Activated CD8-positive, alpha-beta T cell treated with anti-CD3 and anti-CD28 coated beads for 36 hours (primary cell): ENCODE measurements at regions not wholly inside any gene's neighbourhood (a gene's known extent, or its start where the extent isn't known, plus 50 kb on each side); places are given as distances from the start of the nearest gene placed in this dataset.
A peak's percentile ranks its signal among the peaks of the same experiment; 100 is the strongest.

Experiments used
- ATAC-seq: fragments of 200-7000 bp; cut with Tn5 transposase; one replicate; pipeline ENCODE4 v1.10.0; 2021; ENCODE audit warnings: mild to moderate bottlenecking, moderate library complexity
- CTCF ChIA-PET: fragments of 350-600 bp; sonication (Branson Sonifier 250); formaldehyde crosslinking; loops from one replicate; lab custom pipeline; 2021; ENCODE audit warnings: antibody characterized with exemption; lab: Charles Lee
- POLR2A ChIA-PET: fragments of 350-600 bp; sonication (Branson Sonifier 250); formaldehyde crosslinking; loops from one replicate; lab custom pipeline; 2021; ENCODE audit warnings: antibody characterized with exemption; lab: Charles Lee
- DNase-seq: peaks from one replicate; pipeline ENCODE4 v3.0.0-alpha.2; 2020
- H3K27ac Mint-ChIP-seq: one replicate; pipeline ENCODE4 v1.8.0; 2021; ENCODE audit warnings: mild to moderate bottlenecking, mixed read lengths
- H3K27me3 Mint-ChIP-seq: one replicate; pipeline ENCODE4 v1.8.0; 2021; ENCODE audit warnings: mixed read lengths
- H3K36me3 Mint-ChIP-seq: one replicate; pipeline ENCODE4 v1.8.0; 2021; ENCODE audit warnings: low read depth, mixed read lengths
- H3K4me1 Mint-ChIP-seq: one replicate; pipeline ENCODE4 v1.8.0; 2021; ENCODE audit warnings: low read depth, mixed read lengths
- H3K4me3 Mint-ChIP-seq: one replicate; pipeline ENCODE4 v1.8.0; 2021; ENCODE audit warnings: mild to moderate bottlenecking, moderate library complexity, mixed read lengths
- H3K9me3 Mint-ChIP-seq: one replicate; pipeline ENCODE4 v1.8.0; 2021; ENCODE audit warnings: mixed read lengths
- CTCF ChIP-seq: fragments of 200-600 bp; IDR thresholded peaks from one replicate; pipeline ENCODE4 v1.8.0; 2022; ENCODE audit warnings: antibody characterized with exemption, mild to moderate bottlenecking
- intact Hi-C: fragments of 100-400 bp; cut with micrococcal nuclease; formaldehyde crosslinking; loops from one replicate; pipeline ENCODE4 v1.10.0; 2022

- no peak for TF ChIP-seq CTCF
- intact Hi-C loops: no loop called here
- CTCF ChIA-PET: interaction anchor here (0.6 kb wide), 1 partner anchor 114 kb away, joined by 3 read pairs; no protein-coding TSS in a partner anchor
Measured at GRCh38 chr6:105988321-105988720, 97.8 kb upstream of the PRDM1 start.

GRCh38 chr6:105987516-105987915 is 98.6 kb upstream of the PRDM1 start:
- DNase-seq (no peak), ATAC-seq (no peak)
- no peaks in the 10 kb centered on the region for H3K36me3 Mint-ChIP-seq
- no peak overlapping the region for H3K27ac Mint-ChIP-seq
- POLR2A ChIA-PET: no interaction called here
- TF ChIP-seq CTCF: no peak
- no peaks in the 10 kb centered on the region for H3K9me3 Mint-ChIP-seq
- intact Hi-C loops: no loop called here
- H3K4me1 Mint-ChIP-seq: peaks cover 16% of the 10 kb centered on the region
- H3K4me3 Mint-ChIP-seq: no peak overlapping the region
- CTCF ChIA-PET: interaction anchor here (0.6 kb wide), 1 partner anchor 114 kb away, joined by 3 read pairs; no protein-coding TSS in a partner anchor
- H3K27me3 Mint-ChIP-seq: peaks cover 78% of the 10 kb centered on the region

More at GRCh38 chr6:105988321-105988720, 97.8 kb upstream of the PRDM1 start:
- Mint-ChIP-seq H3K9me3 (no peaks in the 10 kb centered on the region), H3K27me3 (peaks cover 72% of the 10 kb centered on the region), H3K36me3 (no peaks in the 10 kb centered on the region), H3K27ac (no peak overlapping the region), H3K4me3 (no peak overlapping the region), H3K4me1 (peaks cover 12% of the 10 kb centered on the region)
- DNase-seq (no peak), ATAC-seq (no peak)
- POLR2A ChIA-PET: no interaction called here

GRCh38 chr6:105986998-105987397 is 99.1 kb upstream of the PRDM1 start:
- H3K27ac Mint-ChIP-seq: no peak overlapping the region
- no peak for TF ChIP-seq CTCF
- peaks cover 20% of the 10 kb centered on the region for H3K4me1 Mint-ChIP-seq
- peaks cover 82% of the 10 kb centered on the region for H3K27me3 Mint-ChIP-seq
- ATAC-seq (no peak), DNase-seq (no peak)
- CTCF ChIA-PET: no interaction called here
- H3K4me3 Mint-ChIP-seq: no peak overlapping the region
- H3K36me3 Mint-ChIP-seq: no peaks in the 10 kb centered on the region
- POLR2A ChIA-PET: no interaction called here
- intact Hi-C loops: no loop called here
- H3K9me3 Mint-ChIP-seq: no peaks in the 10 kb centered on the region

GRCh38 chr6:105985816-105986632 is 100.1 kb upstream of the PRDM1 start:
- peaks cover 22% of the 10 kb centered on the region for H3K4me1 Mint-ChIP-seq
- intact Hi-C loops: no loop called here
- POLR2A ChIA-PET: interaction anchor here (0.5 kb wide), 1 partner anchor 323 kb away, joined by 3 read pairs; no protein-coding TSS in a partner anchor

More at GRCh38 chr6:105985816-105986632, 100.1 kb upstream of the PRDM1 start:
- ATAC-seq (no peak), DNase-seq (no peak)
- CTCF ChIA-PET: no interaction called here
- Mint-ChIP-seq H3K36me3 (no peaks in the 10 kb centered on the region), H3K9me3 (no peaks in the 10 kb centered on the region), H3K27ac (no peak overlapping the region), H3K27me3 (peaks cover 79% of the 10 kb centered on the region), H3K4me3 (peak overlapping the region; percentile 10)
- TF ChIP-seq CTCF: no peak
